ENCODE measurements at regions not wholly inside any gene's neighbourhood (a gene's known extent, or its start where the extent isn't known, plus 50 kb on each side); places are given as distances from the start of the nearest gene placed in this dataset.
A peak's percentile ranks its signal among the peaks of the same experiment; 100 is the strongest.

DNA sequence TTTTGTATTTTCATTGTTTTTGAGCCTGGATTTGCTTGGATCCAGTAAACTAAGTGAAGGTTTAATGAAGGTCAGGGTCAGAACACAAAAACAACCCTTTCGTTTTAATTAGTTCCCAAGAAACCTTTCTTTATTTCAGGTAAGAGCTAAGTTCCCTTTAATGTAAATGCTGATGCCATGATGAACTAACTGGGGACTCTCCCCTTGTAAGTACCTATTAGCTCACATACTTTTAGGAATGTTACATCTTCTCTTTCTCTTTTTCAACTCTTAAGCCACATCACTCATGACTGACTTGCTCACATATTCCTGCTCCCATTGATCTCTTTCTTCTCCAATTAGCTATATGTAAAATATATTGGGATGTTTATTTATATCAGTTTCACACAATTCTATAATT lies 673.1 kb upstream of the CPEB2 start:
- H4K20me1 ChIP-seq (replicated peaks; ENCODE audit: insufficient read depth) = no peaks in the 10 kb centered on the region
- H3K4me1 Mint-ChIP-seq = no peaks in the 10 kb centered on the region
- no peaks in the 10 kb centered on the region for H3K79me2 ChIP-seq (replicated peaks; ENCODE audit: insufficient read depth)
- H3K36me3 ChIP-seq (ENCODE audit: insufficient read depth) = no peaks in the 10 kb centered on the region
- H3K27ac ChIP-seq (ENCODE audit: low read depth) = no peak overlapping the region
- H3F3A ChIP-seq (replicated peaks; ENCODE audit: low read depth) = no peaks in the 10 kb centered on the region
- no peak for ATAC-seq
- TF ChIP-seq, protein P1, sequence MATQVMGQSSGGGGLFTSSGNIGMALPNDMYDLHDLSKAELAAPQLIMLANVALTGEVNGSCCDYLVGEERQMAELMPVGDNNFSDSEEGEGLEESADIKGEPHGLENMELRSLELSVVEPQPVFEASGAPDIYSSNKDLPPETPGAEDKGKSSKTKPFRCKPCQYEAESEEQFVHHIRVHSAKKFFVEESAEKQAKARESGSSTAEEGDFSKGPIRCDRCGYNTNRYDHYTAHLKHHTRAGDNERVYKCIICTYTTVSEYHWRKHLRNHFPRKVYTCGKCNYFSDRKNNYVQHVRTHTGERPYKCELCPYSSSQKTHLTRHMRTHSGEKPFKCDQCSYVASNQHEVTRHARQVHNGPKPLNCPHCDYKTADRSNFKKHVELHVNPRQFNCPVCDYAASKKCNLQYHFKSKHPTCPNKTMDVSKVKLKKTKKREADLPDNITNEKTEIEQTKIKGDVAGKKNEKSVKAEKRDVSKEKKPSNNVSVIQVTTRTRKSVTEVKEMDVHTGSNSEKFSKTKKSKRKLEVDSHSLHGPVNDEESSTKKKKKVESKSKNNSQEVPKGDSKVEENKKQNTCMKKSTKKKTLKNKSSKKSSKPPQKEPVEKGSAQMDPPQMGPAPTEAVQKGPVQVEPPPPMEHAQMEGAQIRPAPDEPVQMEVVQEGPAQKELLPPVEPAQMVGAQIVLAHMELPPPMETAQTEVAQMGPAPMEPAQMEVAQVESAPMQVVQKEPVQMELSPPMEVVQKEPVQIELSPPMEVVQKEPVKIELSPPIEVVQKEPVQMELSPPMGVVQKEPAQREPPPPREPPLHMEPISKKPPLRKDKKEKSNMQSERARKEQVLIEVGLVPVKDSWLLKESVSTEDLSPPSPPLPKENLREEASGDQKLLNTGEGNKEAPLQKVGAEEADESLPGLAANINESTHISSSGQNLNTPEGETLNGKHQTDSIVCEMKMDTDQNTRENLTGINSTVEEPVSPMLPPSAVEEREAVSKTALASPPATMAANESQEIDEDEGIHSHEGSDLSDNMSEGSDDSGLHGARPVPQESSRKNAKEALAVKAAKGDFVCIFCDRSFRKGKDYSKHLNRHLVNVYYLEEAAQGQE (IDR thresholded peaks at IDR 0.05; ENCODE audit: unreplicated experiment) = no peak
- TF ChIP-seq, protein P2, sequence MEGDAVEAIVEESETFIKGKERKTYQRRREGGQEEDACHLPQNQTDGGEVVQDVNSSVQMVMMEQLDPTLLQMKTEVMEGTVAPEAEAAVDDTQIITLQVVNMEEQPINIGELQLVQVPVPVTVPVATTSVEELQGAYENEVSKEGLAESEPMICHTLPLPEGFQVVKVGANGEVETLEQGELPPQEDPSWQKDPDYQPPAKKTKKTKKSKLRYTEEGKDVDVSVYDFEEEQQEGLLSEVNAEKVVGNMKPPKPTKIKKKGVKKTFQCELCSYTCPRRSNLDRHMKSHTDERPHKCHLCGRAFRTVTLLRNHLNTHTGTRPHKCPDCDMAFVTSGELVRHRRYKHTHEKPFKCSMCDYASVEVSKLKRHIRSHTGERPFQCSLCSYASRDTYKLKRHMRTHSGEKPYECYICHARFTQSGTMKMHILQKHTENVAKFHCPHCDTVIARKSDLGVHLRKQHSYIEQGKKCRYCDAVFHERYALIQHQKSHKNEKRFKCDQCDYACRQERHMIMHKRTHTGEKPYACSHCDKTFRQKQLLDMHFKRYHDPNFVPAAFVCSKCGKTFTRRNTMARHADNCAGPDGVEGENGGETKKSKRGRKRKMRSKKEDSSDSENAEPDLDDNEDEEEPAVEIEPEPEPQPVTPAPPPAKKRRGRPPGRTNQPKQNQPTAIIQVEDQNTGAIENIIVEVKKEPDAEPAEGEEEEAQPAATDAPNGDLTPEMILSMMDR (conservative IDR thresholded peaks at IDR 0.05; ENCODE audit: low read depth in 2 of 2) = no peak
- TF ChIP-seq CREB1 (CRISPR knock-in tag; IDR thresholded peaks at IDR 0.05; ENCODE audit: low read depth) = no peak
- TF ChIP-seq POLR2AphosphoS5 (IDR thresholded peaks at IDR 0.05; ENCODE audit: low read depth) = no peak
- TF ChIP-seq EZH2phosphoT487 (IDR thresholded peaks at IDR 0.05; ENCODE audit: unreplicated experiment) = no peak
- TF ChIP-seq ZNF114 (CRISPR knock-in tag; IDR thresholded peaks at IDR 0.05) = no peak
- no peak for TF ChIP-seq JUNB (IDR thresholded peaks at IDR 0.05; ENCODE audit: unreplicated experiment)
- no peak for TF ChIP-seq ZNF331 (CRISPR knock-in tag; IDR thresholded peaks at IDR 0.05; ENCODE audit: low read depth)
- TF ChIP-seq, protein P3, sequence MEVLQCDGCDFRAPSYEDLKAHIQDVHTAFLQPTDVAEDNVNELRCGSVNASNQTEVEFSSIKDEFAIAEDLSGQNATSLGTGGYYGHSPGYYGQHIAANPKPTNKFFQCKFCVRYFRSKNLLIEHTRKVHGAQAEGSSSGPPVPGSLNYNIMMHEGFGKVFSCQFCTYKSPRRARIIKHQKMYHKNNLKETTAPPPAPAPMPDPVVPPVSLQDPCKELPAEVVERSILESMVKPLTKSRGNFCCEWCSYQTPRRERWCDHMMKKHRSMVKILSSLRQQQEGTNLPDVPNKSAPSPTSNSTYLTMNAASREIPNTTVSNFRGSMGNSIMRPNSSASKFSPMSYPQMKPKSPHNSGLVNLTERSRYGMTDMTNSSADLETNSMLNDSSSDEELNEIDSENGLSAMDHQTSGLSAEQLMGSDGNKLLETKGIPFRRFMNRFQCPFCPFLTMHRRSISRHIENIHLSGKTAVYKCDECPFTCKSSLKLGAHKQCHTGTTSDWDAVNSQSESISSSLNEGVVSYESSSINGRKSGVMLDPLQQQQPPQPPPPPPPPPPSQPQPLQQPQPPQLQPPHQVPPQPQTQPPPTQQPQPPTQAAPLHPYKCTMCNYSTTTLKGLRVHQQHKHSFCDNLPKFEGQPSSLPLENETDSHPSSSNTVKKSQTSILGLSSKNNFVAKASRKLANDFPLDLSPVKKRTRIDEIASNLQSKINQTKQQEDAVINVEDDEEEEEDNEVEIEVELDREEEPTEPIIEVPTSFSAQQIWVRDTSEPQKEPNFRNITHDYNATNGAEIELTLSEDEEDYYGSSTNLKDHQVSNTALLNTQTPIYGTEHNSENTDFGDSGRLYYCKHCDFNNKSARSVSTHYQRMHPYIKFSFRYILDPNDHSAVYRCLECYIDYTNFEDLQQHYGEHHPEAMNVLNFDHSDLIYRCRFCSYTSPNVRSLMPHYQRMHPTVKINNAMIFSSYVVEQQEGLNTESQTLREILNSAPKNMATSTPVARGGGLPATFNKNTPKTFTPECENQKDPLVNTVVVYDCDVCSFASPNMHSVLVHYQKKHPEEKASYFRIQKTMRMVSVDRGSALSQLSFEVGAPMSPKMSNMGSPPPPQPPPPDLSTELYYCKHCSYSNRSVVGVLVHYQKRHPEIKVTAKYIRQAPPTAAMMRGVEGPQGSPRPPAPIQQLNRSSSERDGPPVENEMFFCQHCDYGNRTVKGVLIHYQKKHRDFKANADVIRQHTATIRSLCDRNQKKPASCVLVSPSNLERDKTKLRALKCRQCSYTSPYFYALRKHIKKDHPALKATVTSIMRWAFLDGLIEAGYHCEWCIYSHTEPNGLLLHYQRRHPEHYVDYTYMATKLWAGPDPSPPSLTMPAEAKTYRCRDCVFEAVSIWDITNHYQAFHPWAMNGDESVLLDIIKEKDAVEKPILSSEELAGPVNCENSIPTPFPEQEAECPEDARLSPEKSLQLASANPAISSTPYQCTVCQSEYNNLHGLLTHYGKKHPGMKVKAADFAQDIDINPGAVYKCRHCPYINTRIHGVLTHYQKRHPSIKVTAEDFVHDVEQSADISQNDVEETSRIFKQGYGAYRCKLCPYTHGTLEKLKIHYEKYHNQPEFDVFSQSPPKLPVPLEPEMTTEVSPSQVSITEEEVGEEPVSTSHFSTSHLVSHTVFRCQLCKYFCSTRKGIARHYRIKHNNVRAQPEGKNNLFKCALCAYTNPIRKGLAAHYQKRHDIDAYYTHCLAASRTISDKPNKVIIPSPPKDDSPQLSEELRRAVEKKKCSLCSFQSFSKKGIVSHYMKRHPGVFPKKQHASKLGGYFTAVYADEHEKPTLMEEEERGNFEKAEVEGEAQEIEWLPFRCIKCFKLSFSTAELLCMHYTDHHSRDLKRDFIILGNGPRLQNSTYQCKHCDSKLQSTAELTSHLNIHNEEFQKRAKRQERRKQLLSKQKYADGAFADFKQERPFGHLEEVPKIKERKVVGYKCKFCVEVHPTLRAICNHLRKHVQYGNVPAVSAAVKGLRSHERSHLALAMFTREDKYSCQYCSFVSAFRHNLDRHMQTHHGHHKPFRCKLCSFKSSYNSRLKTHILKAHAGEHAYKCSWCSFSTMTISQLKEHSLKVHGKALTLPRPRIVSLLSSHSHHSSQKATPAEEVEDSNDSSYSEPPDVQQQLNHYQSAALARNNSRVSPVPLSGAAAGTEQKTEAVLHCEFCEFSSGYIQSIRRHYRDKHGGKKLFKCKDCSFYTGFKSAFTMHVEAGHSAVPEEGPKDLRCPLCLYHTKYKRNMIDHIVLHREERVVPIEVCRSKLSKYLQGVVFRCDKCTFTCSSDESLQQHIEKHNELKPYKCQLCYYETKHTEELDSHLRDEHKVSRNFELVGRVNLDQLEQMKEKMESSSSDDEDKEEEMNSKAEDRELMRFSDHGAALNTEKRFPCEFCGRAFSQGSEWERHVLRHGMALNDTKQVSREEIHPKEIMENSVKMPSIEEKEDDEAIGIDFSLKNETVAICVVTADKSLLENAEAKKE (CRISPR knock-in tag; IDR thresholded peaks at IDR 0.05) = no peak
- TF ChIP-seq EZH2 (IDR thresholded peaks at IDR 0.05; ENCODE audit: low read depth, unreplicated experiment) = no peak
- no peaks in the 10 kb centered on the region for H3K27me3 ChIP-seq (ENCODE audit: insufficient read depth)
- no peak overlapping the region for H3K27ac Mint-ChIP-seq
- no peaks in the 10 kb centered on the region for H3K27me3 Mint-ChIP-seq (ENCODE audit: insufficient read depth, low read depth, poor library complexity)
- no peak overlapping the region for H3K4me2 ChIP-seq
- H3K4me3 ChIP-seq = no peak overlapping the region
- H2AFZ ChIP-seq = peak overlapping the region; percentile 23; the same call in 1 of the 2 replicates
- H3K4me3 Mint-ChIP-seq = no peak overlapping the region
- no peak for DNase-seq (ENCODE audit: low spot score)
- H3K9me2 ChIP-seq (ENCODE audit: insufficient read depth) = no peaks in the 10 kb centered on the region
- 0 out of 3 replicates have a peak, but pooled peaks cover 2% of the 10 kb centered on the region for H3K36me3 Mint-ChIP-seq (ENCODE audit: low read depth)
- no peaks in the 10 kb centered on the region for H3K4me1 ChIP-seq (ENCODE audit: insufficient read depth)
- H3K9me3 Mint-ChIP-seq = no peaks in the 10 kb centered on the region

All from GM23338 (cell line).